GM18517 (cell line): ENCODE measurements at regions not wholly inside any gene's neighbourhood (a gene's known extent, or its start where the extent isn't known, plus 50 kb on each side); places are given as distances from the start of the nearest gene placed in this dataset.
A peak's percentile ranks its signal among the peaks of the same experiment; 100 is the strongest.

ENCODE experiments used
- ATAC-seq: cut with Tn5 transposase; IDR thresholded peaks from one replicate; pipeline ENCODE4 v1.9.1; 2021; ENCODE audit warnings: mild to moderate bottlenecking, moderate library complexity; ENCODE audit not compliant: unreplicated experiment

DNA sequence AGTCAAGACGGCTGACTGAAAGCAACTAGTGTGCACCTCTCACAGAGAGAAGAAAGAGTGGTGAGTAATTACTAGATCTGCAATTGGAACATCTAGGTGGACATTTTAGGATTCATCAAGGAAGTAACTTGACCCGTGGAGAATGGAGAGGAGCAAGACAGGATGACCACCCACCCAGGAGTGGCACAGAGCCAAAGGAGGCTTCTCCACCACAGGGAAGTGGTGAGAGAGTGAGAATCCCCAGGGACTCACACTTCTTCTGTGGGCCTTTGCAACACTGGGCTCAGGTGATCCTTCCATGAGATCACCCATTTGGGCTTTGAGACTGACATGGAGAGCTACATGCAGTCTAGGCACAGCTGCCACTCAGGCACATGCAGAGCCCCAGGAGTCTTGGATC lies 132.8 kb upstream of the GALNT5 start:
- ATAC-seq = no peak

DNA sequence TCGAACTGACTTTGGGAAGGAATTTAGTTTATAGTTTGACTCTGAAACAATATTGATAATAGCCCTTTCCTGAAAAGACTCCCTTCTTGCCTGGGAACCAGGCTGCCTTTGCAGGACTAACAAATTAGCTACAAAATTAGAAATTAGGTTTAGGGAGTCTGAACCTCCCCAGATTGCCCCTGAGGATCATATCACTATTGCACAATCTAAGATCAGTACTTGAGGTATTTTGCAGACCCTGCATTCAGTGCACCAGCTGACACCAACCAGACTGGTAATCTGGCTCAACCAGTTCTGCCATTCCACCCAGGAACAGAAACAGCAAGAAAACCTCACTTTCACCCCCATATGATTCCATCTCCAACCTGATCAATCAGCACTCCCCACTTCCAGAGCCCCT lies 131.8 kb upstream of the GALNT5 start:
- no peak for ATAC-seq

DNA sequence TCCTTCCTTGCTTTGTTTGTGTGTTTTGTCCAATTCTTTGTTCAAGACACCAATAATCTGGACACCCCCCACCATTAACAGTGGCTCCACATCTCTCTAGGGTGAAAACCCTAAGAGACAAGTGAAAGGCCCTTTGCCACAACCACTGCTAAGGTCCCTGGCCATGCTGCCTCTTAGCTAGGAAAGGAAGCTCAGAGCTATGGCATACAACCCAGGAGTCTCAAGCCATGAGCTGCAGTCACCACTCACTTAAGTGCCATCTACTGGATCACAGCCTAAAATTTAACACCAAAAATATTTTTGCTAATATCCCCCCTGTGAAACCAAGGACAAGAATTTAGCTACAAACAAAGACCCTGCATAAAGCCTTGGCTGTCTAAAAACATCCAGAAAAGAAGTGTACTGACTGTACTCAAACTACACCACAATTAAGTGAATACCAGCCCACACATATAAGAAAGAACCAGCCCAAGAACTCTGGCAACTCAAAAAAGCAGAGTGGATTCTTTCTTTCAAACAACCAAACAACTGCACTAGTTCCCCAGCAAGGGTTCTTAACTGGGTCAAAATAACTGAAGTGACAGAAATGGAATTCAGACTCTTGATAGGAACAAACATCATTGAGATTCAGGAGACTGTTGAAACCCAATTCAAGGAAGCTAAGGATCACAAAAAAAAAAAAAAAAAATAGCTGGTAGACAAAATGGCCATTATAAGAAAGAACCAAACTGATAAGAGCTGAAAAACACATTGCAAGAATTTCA lies 130.1 kb upstream of the GALNT5 start:
- no peak for ATAC-seq

DNA sequence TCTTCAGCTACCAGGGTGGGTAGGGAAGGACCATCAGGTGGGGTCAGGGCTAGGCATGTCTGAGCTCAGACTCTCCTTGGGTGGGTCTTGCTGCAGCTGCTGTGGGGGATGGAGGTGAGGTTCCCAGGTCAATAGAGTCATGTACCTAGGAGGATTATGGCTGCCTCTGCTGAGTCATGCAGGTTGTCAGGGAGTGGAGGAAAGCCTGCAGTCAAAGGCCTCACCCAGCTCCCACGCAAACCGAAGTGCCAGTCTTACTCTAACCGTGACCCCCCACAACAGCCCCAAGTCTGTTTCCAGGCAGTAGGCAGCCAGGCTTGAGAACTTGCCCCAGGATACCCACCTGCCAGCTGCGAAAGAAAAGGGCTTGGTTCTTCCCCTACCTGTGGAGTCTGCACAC lies 113.6 kb upstream of the GALNT5 start:
- ATAC-seq = no peak

DNA sequence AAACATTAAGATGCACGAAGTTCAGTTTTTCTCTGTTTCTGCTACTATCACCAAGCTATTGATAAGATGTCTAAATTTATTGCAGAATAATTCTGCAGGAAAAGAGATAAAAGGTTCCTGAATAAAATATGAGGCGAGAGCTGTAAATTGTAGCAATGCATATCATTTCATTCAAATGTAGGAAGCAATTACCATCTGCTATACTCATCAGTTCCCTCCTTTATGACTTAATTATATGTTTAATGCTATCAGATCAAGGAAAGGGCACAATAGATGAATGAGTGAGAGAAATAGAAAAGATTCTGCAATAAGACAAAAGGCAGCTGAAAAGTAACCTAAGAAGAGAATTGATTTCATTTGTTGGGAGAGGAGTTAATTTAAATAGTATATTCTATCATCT lies 108.2 kb upstream of the GALNT5 start:
- no peak for ATAC-seq

DNA sequence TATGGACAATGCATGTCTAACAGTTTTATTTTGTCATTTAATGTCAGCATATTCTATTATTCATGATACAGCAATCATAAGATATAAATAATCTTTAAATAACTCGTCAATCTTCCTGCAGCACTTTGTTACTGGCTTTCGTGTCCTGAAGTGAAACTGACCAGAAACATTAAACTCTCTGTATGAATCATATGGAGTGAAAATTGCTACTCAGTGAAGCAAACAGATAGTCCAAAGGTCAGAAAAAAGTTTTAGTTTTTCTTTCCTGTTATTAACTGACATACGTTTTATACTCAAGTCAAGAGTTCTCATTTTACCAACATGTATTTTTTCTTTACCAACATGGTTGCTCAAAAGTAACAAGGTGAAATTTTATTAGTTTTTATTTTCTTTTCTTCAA lies 106.8 kb upstream of the GALNT5 start:
- peak; percentile 96 for ATAC-seq

DNA sequence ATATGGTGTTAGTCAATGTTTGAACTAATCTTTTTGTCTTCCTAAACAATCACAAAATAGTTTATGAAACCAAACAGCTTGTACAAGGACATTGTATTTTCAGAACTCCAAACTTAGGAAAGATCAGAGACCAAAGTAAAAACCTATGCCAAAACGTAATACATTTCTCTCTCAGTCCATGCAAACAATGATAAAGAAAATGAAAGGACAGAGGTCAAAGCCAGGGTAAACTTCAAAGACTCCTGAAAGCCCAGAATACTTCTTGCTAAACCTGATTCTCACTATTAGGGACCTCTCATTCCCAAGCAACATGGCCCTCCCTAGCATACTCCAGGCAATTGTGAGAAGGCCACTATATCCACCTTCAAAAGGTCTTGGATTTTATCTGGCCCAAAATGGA lies 105.1 kb upstream of the GALNT5 start:
- ATAC-seq = no peak

DNA sequence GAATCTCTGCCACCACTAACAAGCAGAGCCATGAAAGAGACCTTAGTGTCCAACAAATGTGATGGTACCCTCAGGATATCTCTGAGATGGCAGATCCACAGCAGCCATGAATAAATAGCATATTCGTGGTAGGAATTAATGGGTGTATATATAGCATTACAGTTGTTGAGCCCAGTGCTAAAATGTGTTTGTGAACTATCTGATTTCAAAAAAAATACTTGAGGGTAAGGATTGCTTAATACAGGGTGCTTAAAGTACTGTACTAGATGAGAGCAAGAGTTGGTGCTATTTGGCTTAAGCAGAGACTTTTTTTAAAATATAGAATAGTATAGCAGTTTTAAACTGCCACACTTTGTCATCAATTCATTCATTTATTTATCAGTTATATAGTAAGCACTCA lies 101.5 kb upstream of the GALNT5 start:
- no peak for ATAC-seq

DNA sequence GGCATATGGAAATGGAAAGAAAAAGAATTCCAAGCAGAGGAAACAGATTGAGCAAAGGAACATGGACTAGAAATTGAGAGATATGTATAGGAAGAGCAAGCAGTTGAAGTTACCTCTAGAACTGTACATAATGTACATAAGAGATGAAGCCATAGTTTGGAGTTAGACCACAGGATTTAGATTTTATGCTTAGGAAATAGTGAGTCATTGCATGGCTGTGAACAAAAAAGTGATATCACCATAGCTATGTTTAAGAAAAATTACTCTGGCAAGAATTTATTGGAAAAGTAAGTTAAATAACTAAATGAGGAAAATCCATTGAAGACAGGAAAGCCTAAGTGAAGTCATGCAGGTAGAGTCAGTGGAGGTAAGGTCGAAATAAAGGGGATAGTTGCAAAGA lies 99.4 kb upstream of the GALNT5 start:
- ATAC-seq = no peak

DNA sequence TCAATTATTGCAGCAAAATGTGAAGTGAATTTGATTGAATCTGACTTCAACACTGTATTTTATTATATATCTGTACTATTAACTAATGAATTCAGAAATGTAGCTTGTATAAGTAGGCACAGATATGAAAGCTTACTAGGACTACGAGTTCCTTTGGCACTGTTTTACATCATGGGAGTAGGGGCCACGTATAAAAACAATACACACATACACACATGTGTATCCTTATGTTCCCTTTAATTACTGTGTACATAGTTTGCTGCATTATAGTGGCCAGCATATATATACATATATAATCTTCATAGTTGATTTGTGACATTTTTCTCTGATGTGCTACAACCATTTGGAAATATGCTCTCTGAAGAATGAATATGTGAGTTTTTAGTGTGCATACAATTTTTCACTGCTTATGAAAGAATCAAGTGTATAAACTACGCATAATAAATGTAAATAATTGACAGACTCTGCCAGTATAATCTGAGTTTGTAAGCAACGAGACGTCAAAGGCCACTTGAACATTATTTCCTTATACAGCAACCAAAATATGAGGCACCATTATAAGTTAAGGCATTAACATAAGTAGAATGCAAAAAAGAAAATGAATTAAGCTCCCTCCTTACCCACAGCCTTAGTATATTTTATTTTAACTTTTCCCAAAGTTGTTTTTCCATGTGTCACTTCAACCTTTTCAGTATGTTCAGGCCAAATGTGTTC lies 98.1 kb upstream of the GALNT5 start:
- ATAC-seq = no peak

DNA sequence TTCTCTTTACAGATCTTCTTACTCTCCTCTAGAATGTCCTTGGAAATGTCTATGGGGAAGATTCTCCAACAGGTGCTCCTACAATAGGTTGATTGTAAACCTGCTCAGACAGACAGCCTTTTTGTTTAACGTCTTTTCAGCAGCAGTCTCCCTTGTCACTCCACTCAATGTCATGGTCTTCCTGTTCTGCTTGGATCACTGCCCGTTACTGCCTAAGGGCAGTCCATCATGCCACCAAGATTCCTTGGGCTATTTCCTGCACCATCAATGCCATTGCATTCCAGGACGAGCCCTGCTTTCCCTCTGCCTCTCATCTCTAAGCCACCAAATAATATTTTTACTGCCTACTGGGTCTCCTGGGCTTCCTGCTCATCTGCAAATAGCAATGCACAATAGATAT lies 97.4 kb upstream of the GALNT5 start:
- ATAC-seq = no peak

DNA sequence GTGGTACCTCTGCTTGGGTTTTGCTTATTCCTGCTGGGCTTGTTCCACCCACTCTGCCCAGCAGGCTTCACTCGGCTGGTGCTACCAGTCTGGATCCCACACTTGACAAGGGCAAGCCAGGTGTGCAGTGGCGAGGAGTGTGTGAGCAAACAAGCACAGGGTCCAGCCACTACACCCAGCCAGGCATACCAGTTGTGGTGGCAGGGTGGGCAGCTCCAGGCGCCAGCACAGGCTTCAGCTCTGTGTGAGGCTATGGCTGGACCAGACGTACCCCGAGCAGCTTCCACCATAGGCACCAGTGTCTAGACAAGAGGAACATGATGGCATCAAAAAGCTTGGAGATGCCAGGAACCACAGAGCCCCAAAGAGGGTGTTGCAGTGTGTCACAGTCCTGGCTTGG lies 93.1 kb upstream of the GALNT5 start:
- ATAC-seq = no peak

DNA sequence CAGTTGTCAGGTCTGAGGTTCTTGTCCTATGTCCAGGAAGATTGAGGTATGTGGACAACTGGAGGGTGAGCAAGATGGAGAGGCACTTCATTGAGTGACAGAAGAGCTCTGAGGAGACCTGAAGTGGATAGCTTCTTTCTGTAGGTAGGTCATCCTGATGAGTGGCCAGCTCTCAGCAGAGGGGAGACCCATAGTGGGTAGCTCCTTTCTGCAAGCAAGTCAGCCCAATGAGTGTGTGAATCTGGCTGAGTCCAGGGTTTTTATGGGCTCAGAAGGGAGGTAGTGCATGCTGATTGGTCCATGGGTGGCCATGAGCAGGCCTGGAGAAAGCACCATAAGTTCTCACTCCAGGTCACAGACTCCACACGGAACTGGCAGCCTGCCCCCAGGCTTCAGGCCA lies 92.6 kb upstream of the GALNT5 start:
- no peak for ATAC-seq

DNA sequence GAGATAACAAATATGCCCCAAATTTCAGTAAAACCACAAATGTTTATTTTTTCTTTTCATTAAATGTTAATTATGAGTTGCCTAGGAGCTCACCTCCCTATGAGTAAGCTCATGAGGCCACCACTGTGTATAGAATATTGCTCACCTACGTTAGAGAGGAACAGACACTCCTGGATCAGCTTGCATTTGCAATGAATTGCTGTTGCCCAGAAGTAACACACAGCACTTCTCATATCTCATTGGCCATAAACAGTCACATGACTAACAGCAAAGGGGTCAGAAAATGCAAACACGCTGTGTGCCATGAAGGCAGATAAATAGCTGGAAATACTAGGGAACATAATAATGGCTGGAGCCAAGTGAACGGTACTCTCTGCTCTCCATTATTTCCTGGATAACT lies 89.0 kb upstream of the GALNT5 start:
- ATAC-seq = no peak

DNA sequence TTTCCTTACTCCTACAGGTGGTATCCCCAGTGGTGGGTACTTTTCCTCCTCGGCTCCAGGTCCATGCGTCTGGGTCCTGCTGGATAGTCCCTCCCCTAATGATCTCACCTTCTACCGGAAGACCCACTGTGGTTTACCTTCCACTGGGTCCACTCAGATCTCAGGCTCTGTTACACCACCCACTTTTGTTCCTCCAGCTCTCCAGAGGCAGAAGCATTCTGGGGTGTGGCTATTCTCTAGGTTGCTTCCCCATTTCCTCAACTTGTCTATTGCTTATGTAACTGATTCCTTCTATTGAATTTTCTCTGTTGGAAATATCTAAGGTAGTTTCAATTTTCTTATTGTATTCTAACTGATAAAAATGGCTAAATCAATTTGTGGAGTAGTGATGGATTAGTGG lies 87.6 kb upstream of the GALNT5 start:
- no peak for ATAC-seq

DNA sequence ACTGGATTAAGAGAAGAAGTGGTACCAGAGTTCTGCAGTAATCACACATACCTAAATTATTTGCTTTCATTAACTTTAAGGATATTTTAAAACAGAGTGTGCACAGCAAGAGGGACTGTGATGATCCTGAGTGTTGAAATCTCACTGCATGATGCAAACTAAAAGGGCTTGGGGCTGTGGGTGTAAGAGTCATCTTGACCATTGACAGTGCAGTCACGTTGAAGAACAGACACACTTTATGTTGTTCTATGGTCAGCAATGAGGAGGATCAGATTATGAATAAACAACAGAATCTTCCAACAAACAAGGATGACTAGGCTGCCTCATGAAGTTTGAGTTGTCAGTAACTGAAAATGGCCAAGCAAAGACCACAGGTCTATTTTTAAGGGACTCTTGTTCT lies 87.2 kb upstream of the GALNT5 start:
- ATAC-seq = no peak

DNA sequence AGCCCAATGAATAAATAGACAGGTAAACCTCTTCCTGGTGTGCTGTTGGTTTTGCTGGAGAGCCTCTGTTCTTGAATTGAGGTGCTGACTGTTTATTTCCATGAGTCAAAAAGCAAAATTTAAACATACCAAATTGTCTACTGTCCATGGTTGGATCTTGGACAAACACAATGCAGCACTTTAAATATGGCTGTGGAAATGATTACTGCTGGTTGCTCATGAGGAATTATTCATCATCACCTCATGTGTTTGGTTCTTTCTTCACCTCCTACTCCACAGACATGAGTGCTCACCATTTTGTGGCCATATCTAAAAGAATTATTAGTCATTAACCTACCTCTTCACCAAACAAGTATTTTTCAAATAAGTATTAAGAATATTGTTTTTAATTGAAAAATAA lies 85.3 kb upstream of the GALNT5 start:
- ATAC-seq = no peak

DNA sequence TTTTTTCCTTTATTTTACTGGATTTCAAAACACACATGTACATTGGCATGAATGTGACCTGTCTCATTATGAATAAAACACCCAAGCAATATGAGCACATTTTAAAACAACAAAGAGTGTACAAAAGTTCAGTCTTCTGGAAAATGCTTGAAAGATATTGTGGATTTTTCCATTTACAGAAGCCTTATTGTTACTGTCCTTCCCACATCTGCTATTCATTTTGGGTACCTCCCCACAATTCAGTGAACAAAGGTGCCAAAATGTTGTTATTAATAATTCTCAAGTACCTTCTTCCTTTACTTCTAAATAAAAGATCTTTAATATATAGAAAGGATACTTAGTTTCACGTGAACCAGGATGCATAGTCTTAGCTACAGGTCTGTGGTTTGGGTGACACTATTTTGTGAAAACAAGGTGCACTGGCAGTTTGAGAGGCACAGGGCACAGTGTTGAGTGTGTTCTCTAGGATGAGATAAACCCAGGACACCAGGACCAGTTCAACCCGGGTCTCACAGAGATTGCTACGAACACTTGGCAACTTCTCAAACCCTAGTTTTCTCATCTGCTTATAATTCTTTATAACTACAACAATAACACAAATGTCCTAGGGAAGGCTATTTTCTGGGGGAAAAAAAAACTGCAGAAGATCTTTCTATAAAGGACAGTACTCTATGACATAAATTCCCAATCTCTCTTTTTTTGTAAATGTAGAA lies 84.5 kb upstream of the GALNT5 start:
- no peak for ATAC-seq

DNA sequence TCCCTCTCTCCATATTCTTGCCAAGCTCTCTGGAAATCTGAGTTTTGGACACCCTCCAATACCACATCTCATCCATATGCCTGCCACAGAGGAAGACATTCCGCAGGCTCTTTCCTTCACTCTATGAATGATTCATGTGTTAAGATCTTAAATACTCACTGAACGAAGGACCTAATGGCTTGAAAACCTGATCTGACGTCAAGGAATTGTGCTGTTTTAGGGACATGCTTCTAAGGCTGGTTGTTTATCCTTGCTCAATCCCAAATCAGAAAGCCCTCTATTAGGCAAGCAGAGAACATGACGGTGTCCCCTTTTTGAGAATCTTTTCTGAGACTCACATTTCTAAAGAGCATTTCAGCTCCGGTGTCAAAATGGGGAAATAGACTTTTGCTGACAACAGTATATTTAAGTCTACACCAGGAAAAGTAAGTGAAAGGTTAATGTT lies 83.7 kb upstream of the GALNT5 start:
- ATAC-seq = no peak

DNA sequence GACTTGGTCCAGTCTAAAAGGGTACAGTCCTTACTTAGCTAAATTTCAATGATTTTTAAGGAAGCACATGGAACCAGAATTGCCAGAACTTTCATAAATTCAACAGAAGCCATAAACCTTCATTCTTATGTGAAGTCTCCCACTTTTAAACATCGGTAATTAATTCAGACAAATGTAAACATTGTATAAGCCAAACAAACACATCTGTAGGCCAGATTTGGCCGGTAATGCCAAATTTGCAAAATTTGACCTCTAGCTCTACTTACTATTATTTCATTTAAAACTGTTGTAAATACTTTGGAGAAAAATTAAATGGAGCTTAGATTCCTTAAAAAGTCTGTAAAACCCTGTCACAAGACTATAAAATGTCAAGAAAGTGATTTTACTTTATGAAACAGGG lies 83.2 kb upstream of the GALNT5 start:
- ATAC-seq = no peak

DNA sequence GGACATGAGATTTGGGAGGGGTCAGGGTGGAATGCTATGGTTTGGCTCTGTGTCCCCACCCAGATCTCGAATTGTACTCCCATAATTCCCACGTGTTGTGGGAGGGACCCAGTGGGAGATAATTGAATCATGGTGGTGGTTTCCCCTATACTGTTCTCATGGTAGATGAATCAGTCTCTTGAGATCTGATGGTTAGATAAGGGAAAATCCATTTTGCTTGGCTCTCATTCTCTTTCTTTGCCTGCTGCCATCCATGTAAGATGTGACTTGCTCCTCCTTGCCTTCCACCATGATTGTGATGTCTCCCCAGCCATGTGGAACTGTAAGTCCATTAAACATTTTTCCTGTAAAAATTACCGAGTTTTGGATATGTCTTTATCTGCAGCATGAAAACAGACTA lies 80.9 kb upstream of the GALNT5 start:
- no peak for ATAC-seq

DNA sequence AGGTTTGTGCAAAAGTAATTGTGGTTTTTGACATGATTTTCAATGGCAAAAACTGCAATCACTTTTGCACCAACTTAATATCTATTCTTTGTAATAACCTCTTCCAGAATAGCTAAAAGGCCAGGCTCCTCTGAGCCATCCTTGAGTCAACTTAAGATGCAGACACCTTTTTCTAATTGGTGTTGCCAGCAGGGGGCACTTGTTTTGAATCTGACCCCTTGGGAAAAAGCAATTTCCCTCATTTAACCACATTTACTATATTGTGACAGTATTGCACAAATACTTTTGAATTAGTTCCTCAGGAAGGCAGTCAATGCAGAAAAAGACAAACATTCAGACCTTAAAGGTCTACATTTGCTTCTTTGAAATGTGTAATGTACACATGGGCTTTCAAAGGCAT lies 78.6 kb upstream of the GALNT5 start:
- ATAC-seq = no peak
